Stimulated activated effector memory CD8-positive, alpha-beta T cell treated with anti-CD3 and anti-CD28 coated beads, Interleukin-12 subunit alpha, Interleukin-12 subunit beta, amount 100 ng/mL, for 72 hours (primary cell): ENCODE measurements at regions not wholly inside any gene's neighbourhood (a gene's known extent, or its start where the extent isn't known, plus 50 kb on each side); places are given as distances from the start of the nearest gene placed in this dataset.

Experiments used
- ATAC-seq: fragments of 150-1000 bp; cut with Tn5 transposase; 2 replicates; pipeline ENCODE4 v1.10.0; 2021
- DNase-seq, 2 donors: peaks; one replicate each; pipeline ENCODE4 v3.0.0; 2021 to 2022; ENCODE audit warnings: low spot score in 2 of 2
- H3K27ac Mint-ChIP-seq: one replicate; pipeline ENCODE4 v1.8.0; 2022; ENCODE audit warnings: mild to moderate bottlenecking, mixed read lengths
- H3K36me3 Mint-ChIP-seq: one replicate; pipeline ENCODE4 v1.8.0; 2022; ENCODE audit warnings: mild to moderate bottlenecking, mixed read lengths
- H3K4me1 Mint-ChIP-seq: one replicate; pipeline ENCODE4 v1.8.0; 2022; ENCODE audit warnings: mixed read lengths
- H3K4me3 Mint-ChIP-seq: one replicate; pipeline ENCODE4 v1.8.0; 2022; ENCODE audit warnings: mild to moderate bottlenecking, mixed read lengths
- H3K9me3 Mint-ChIP-seq: one replicate; pipeline ENCODE4 v1.8.0; 2022; ENCODE audit warnings: mixed read lengths

DNA sequence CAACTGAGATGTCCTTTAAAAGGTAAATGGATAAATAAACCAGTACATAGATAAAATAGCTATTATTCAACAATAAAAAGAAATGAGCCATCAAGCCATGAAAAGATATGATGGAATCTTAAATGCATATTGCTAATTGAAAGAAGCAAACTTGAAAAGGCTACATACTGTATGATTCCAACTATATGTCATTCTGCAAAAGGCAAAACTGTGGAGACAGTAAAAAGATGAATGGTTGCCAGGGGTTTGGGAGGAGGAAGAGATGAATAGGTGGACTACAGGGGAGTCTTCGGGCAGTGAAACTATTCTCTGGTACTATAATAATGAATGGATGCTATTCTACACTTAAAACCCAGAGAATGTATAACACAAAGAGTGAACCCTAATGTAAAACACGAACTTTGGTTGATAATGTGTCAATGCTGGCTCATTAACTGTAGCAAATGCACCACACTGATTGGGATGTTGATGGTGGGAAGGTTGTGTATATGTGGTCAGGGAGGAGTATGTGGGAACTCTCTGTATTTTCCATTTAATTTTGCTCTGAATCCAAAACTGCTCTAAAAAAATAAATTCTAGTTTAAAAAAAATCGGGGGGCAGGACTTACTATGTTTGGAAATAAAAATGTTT is 73.7 kb upstream of the MYCN start:
- Mint-ChIP-seq H3K4me3 (no peak overlapping the region), H3K36me3 (no peaks in the 10 kb centered on the region), H3K4me1 (no peaks in the 10 kb centered on the region), H3K27ac (no peak overlapping the region), H3K9me3 (peaks cover 3% of the 10 kb centered on the region)
- no peak for DNase-seq
- ATAC-seq = no peak

DNA sequence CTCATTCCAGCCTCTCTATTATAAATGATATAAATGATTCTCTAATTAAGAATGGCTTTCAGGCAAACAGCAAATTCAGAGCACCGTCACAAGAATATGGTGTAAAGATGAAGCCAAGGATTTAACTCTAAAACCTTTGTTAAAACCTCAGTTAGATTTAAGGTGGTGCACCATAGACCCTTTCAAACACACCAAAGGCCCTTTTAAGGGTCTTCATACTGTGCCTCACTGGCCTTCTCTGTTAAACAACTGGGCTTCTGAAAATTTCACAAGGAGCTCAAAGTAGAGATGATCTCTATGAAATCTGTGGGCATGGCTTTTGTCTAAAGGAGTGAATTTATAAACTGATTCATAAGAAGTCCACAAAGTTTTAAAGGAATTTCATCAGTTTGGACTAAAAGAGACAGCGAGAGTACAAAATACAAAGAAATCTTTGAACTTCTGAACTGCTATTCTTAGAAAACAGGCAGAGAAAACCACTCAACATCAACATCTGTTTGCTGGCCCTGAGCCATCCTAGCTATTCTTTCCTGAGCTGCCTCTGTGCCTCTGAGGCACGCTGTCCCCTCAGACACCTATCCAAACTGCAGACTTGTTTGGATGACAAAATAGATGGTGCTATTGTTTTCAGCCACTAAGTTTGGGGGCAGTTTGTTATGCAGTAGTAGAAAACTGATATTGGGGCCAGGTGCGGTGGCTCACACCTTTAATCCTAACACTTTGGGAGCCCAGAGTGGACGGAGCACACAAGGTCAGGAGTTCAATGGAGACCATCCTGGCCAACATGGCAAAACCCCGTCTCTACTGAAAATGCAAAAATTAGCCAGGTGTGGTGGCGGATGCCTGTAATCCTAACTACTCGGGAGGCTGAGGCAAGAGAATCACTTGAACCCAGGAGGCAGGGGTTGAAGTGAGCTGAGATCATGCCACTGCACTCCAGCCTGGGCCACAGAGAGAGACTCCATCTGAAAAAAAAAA is 72.9 kb upstream of the MYCN start:
- no peak for ATAC-seq

GRCh38 chr2:15868186-15868585 is 72.2 kb upstream of the MYCN start:
- Mint-ChIP-seq H3K27ac (no peak overlapping the region), H3K36me3 (no peaks in the 10 kb centered on the region), H3K4me1 (no peaks in the 10 kb centered on the region), H3K4me3 (no peak overlapping the region), H3K9me3 (peaks cover 3% of the 10 kb centered on the region)
- no peak for DNase-seq
- ATAC-seq = no peak

More for the DNA sequence above, 72.9 kb upstream of the MYCN start:
- no peak overlapping the region for H3K27ac Mint-ChIP-seq
- peaks cover 3% of the 10 kb centered on the region for H3K9me3 Mint-ChIP-seq
- no peaks in the 10 kb centered on the region for H3K36me3 Mint-ChIP-seq
- no peak for DNase-seq
- H3K4me3 Mint-ChIP-seq = no peak overlapping the region
- H3K4me1 Mint-ChIP-seq = no peaks in the 10 kb centered on the region

- no peaks in the 10 kb centered on the region for H3K36me3 Mint-ChIP-seq
- DNase-seq (no peak), ATAC-seq (no peak)
- H3K9me3 Mint-ChIP-seq = peaks cover 3% of the 10 kb centered on the region
- H3K4me3 Mint-ChIP-seq = no peak overlapping the region
- no peaks in the 10 kb centered on the region for H3K4me1 Mint-ChIP-seq
- H3K27ac Mint-ChIP-seq = no peak overlapping the region
Measured at GRCh38 chr2:15868704-15869103, 71.6 kb upstream of the MYCN start.

DNA sequence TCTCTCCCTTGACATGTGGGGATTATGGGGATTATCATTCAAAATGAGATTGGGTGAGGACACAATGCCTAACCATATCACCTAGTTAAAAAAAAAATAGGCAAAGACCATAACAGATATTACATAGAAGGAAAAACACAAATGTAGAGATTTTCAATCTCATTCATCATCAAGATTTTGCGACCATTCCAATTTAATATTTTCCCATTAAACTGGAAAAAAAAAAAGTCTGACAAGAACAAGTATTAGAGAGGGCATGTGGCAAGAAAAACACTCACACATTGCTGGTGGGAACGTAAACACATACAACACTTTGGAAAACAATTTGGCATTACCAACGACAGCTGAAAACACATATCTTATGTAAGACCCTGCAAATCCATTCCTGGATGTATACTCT is 71.0 kb upstream of the MYCN start:
- Mint-ChIP-seq H3K36me3 (no peaks in the 10 kb centered on the region), H3K4me3 (no peak overlapping the region), H3K27ac (no peak overlapping the region), H3K4me1 (no peaks in the 10 kb centered on the region), H3K9me3 (peaks cover 3% of the 10 kb centered on the region)
- no peak for DNase-seq
- no peak for ATAC-seq

DNA sequence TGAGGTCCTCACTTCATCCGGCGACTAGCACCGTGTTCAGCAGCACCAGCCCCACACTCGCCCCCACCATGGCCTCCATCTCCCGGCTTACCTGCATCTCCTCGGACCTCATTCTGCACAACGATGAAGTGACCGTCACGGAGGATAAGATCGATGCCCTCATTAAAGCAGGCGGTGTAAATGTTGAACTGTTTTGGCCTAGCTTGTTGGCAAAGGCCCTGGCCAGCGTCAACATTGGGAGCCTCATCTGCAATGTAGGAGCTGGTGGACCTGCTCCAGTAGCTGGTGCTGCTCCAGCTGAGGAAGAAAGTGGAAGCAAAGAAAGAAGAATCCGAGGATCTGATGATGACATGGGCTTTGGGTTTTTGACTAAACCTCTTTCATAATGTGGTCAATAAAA is 70.5 kb upstream of the MYCN start:
- peaks cover 3% of the 10 kb centered on the region for H3K9me3 Mint-ChIP-seq
- no peak for ATAC-seq
- no peak overlapping the region for H3K4me3 Mint-ChIP-seq
- no peak for DNase-seq
- H3K27ac Mint-ChIP-seq = no peak overlapping the region
- H3K4me1 Mint-ChIP-seq = no peaks in the 10 kb centered on the region
- no peaks in the 10 kb centered on the region for H3K36me3 Mint-ChIP-seq

DNA sequence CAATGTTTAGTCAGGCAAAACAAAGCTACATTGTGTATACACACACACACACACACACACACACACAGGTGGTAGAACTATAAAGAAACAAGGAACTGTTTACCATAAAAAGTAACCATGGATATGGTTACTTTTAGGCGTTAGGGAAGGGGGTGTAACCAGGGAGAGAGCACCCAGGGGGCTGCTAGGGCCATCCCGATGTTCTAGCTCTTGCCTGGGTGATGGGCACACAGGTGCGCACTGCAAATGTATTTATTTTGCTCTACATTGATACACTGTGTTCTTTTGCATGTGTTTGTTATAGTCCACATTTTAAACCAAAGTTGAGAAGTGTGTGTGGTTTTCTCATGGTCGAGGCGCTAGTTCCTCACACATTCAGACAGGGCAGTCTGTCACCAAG is 69.8 kb upstream of the MYCN start:
- H3K4me3 Mint-ChIP-seq = no peak overlapping the region
- no peaks in the 10 kb centered on the region for H3K36me3 Mint-ChIP-seq
- ATAC-seq (no peak), DNase-seq (no peak)
- H3K9me3 Mint-ChIP-seq = peaks cover 3% of the 10 kb centered on the region
- no peaks in the 10 kb centered on the region for H3K4me1 Mint-ChIP-seq
- no peak overlapping the region for H3K27ac Mint-ChIP-seq

DNA sequence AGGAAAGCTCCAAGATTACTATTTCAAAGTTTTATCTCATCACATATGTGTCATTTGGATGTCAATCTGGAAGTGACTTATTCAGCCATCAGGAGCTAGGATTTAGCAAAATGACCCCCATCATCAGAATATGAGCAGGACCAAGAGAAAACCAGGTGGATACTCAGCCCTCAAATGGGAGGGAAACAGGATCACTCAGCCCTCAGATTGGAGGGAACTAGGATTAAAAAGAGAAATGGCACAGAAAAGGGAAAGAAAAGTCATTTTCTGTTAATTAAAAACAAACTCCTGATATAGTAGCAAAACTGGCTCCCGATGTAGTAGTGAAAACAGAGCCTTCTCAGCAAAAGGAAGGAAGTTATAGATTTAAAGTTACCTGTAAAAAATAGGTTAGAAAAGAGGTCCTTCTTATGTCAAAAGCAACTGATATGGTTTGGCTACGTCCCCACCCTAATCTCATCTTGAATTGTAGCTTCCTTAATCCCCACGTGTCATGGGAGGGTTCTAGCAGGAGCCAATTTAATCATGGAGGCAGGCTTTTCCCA is 69.0 kb upstream of the MYCN start:
- H3K27ac Mint-ChIP-seq = no peak overlapping the region
- DNase-seq = no peak
- H3K4me1 Mint-ChIP-seq = no peaks in the 10 kb centered on the region
- no peaks in the 10 kb centered on the region for H3K36me3 Mint-ChIP-seq
- no peak for ATAC-seq
- peaks cover 3% of the 10 kb centered on the region for H3K9me3 Mint-ChIP-seq
- no peak overlapping the region for H3K4me3 Mint-ChIP-seq

- no peaks in the 10 kb centered on the region for H3K36me3 Mint-ChIP-seq
- H3K27ac Mint-ChIP-seq = no peak overlapping the region
- DNase-seq = no peak
- H3K4me3 Mint-ChIP-seq = no peak overlapping the region
- H3K9me3 Mint-ChIP-seq = peaks cover 3% of the 10 kb centered on the region
- no peaks in the 10 kb centered on the region for H3K4me1 Mint-ChIP-seq
- ATAC-seq = no peak
Measured at GRCh38 chr2:15872854-15873253, 67.5 kb upstream of the MYCN start.

DNA sequence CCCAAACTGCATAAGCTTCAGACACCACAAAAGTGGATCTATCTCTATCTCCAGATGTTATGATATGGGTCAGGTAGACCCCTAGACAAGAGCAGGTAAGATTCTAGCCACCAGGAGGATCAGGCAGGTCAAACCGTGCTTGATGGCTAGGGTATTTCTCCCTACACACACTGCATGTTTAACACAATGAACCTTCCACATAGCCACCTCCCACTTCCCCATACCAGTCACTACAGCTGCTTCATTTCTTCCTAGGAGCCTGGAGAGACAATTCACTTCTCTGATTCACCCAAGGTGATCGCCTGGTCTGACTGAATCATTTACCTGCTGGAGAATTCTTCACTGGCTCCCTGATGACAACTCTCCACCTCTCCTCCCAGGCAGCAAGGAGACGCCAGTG is 66.0 kb upstream of the MYCN start:
- H3K4me3 Mint-ChIP-seq = no peak overlapping the region
- H3K27ac Mint-ChIP-seq = no peak overlapping the region
- peaks cover 5% of the 10 kb centered on the region for H3K9me3 Mint-ChIP-seq
- H3K4me1 Mint-ChIP-seq = no peaks in the 10 kb centered on the region
- ATAC-seq (no peak), DNase-seq (no peak)
- H3K36me3 Mint-ChIP-seq = no peaks in the 10 kb centered on the region

- DNase-seq (no peak), ATAC-seq (no peak)
- Mint-ChIP-seq H3K36me3 (no peaks in the 10 kb centered on the region), H3K9me3 (peaks cover 4% of the 10 kb centered on the region), H3K27ac (no peak overlapping the region), H3K4me1 (no peaks in the 10 kb centered on the region), H3K4me3 (no peak overlapping the region)
Measured at GRCh38 chr2:15874854-15875804, 65.2 kb upstream of the MYCN start.

DNA sequence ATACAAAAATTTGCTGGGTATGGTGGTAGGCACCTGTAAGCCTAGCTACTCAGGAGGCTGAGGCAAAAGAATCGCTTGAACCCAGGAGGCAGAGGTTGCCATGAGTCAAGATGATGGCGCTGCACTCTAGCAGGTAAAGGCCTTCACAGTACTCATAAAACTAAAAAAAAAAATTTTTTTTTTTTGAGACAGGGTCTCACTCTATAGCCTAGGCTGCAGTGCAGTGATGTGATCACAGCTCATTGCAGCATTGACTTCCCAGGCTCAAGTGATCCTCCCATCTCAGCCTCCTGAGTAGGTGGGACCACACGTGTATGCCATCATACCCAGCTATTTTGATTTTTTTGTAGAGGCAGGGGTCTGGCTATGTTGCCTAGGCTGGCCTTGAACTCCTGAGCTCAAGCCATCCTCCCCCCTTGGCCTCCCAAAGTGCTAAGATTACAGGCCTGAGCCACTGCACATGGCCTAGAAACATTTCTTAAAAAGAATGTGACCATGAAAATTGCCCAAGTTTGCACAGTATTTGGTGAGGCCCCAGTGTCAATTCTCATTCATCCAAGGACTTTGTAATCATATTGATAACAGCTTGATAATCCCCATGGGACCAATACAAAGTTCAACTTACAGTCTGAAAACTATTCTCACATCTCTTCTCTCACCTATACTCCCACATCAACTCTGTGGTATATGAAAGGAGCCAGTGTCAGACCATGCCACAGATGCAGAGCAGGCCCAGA is 64.2 kb upstream of the MYCN start:
- no peak overlapping the region for H3K4me3 Mint-ChIP-seq

DNA sequence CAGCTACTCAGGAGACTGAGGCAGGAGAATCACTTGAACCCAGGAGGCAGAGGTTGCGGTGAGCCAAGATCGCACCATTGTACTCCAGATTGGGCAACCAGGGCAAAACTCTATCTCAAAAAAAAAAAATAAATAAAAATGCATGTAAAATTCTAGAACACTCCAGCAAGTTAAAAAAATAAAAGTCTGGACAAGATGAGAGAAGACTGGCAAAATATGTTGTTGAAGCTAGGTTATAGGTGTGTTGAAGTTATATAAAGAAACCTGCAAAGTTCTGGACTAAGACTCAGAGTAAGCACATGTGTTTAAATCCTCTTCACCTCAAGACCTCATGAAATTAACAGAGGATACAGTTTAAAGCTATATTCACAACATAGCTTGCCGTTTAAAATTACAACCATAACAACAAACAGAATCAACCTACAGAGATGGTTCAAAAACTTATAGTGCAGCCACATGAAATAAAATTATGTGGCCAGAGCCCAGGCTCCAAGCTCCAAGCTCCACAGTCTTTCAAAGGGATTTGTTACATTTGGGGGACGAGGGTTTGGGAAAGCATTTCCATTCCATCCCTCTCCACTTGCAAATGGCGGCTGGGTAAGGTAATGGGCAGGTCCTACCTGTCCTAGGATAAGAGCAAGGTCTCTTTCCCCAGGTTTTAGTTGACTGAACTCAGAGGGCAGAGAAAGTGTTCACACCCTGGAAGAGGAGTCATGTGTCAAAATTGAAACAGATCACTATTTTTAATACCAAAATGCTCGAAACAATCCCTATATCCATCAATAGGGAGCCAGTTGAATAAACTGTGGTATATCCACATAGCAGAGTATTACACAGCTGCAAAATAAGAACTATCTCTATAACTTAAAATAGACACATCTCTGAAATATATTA is 59.9 kb upstream of the MYCN start:
- ATAC-seq (no peak), DNase-seq (no peak)

More for the DNA sequence above, 64.2 kb upstream of the MYCN start:
- ATAC-seq (no peak), DNase-seq (no peak)
- Mint-ChIP-seq H3K9me3 (peaks cover 4% of the 10 kb centered on the region), H3K4me1 (no peaks in the 10 kb centered on the region), H3K36me3 (no peaks in the 10 kb centered on the region), H3K27ac (no peak overlapping the region)

GRCh38 chr2:15881120-15881433 is 59.3 kb upstream of the MYCN start:
- DNase-seq = no peak
- H3K36me3 Mint-ChIP-seq = no peaks in the 10 kb centered on the region
- H3K4me3 Mint-ChIP-seq = no peak overlapping the region
- no peaks in the 10 kb centered on the region for H3K4me1 Mint-ChIP-seq
- peaks cover 7% of the 10 kb centered on the region for H3K9me3 Mint-ChIP-seq
- ATAC-seq = no peak
- H3K27ac Mint-ChIP-seq = no peak overlapping the region

More for the DNA sequence above, 59.9 kb upstream of the MYCN start:
- Mint-ChIP-seq H3K4me1 (no peaks in the 10 kb centered on the region), H3K36me3 (no peaks in the 10 kb centered on the region), H3K9me3 (peaks cover 7% of the 10 kb centered on the region), H3K4me3 (no peak overlapping the region), H3K27ac (no peak overlapping the region)
